ENCODE measurements at regions not wholly inside any gene's neighbourhood (a gene's known extent, or its start where the extent isn't known, plus 50 kb on each side); places are given as distances from the start of the nearest gene placed in this dataset.

DNA sequence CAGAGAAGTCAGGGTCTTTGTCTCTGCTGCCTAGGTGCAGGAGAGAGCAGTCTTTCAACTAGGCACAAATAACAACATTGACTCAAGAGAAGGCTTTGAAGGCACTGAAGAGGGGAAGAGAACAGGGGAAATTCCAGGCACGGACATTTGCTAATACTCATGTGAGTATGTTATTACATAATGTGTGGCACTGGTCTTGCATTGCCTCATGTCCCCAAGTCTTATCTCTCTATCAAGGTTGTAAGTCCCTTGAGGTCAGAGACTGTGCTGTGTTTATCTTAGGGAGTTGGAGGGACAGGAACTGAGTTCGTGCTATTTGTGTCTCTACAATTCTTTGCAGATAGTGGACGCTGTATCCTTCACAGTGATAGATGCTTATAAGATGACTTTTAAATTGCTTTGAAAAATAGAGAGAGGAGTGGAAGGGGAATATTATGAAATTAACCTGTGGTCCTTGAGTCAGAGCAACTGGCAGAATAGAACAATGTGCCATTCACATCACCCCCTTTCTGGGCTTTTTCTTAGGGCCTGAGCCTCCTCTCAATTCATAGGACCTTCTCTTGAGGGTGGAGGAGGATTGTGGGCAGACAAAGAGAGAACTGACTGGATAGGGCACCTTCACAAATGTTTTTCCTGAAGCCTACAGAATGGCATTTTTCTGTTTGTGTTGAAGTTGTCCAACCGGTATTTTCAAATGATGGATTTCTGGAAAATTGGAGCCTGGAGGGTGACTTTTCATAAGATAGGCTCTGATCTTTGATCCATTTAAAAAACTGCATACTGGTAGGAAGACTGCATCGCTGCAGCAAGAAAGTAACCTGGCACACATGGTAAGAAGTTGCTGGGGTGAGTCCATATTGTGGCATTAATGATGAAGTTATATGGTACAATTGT, 96.6 kb upstream of the CXCR4 start:
- intact Hi-C loops (cut with micrococcal nuclease): loop anchor here (5.0 kb wide), 2 partner anchors 77 to 97 kb away; partner anchors contain the start of gene CXCR4
- Mint-ChIP-seq H3K4me3 (no peak overlapping the region), H3K36me3 (no peaks in the 10 kb centered on the region), H3K27me3 (ENCODE audit: low read depth in 2 of 2) (peaks cover 6 to 28% of the 10 kb centered on the region in 2 donors), H3K9me3 (no peaks in the 10 kb centered on the region), H3K27ac (peak overlapping the region; percentile 1 to 83), H3K4me1 (peaks cover 31 to 40% of the 10 kb centered on the region in 2 donors)
- TF ChIP-seq, protein P1, sequence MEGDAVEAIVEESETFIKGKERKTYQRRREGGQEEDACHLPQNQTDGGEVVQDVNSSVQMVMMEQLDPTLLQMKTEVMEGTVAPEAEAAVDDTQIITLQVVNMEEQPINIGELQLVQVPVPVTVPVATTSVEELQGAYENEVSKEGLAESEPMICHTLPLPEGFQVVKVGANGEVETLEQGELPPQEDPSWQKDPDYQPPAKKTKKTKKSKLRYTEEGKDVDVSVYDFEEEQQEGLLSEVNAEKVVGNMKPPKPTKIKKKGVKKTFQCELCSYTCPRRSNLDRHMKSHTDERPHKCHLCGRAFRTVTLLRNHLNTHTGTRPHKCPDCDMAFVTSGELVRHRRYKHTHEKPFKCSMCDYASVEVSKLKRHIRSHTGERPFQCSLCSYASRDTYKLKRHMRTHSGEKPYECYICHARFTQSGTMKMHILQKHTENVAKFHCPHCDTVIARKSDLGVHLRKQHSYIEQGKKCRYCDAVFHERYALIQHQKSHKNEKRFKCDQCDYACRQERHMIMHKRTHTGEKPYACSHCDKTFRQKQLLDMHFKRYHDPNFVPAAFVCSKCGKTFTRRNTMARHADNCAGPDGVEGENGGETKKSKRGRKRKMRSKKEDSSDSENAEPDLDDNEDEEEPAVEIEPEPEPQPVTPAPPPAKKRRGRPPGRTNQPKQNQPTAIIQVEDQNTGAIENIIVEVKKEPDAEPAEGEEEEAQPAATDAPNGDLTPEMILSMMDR (IDR thresholded peaks at IDR 0.05): no peak
- H3K9me3 ChIP-seq (ENCODE audit: control insufficient read depth, insufficient read depth, low read length): no peaks in the 10 kb centered on the region
- H3K4me1 ChIP-seq (ENCODE audit: control insufficient read depth, insufficient read depth, low read length): peaks cover 39% of the 10 kb centered on the region
- ATAC-seq: peak; percentile 33 to 74 (median 57)
- WGBS (ENCODE audit: insufficient coverage): 75% methylated on average over 5 of the region's 5 CpGs
- H3K4me3 ChIP-seq (ENCODE audit: low read length): no peak overlapping the region
- no peak overlapping the region for H3K27ac ChIP-seq (ENCODE audit: low read length)
- no peaks in the 10 kb centered on the region for H3K27me3 ChIP-seq (ENCODE audit: control insufficient read depth, insufficient read depth, low read length)
- H3K36me3 ChIP-seq (ENCODE audit: control insufficient read depth, insufficient read depth, low read length): no peaks in the 10 kb centered on the region
- peak in 1 of 2 donors; percentile 47 for DNase-seq

DNA sequence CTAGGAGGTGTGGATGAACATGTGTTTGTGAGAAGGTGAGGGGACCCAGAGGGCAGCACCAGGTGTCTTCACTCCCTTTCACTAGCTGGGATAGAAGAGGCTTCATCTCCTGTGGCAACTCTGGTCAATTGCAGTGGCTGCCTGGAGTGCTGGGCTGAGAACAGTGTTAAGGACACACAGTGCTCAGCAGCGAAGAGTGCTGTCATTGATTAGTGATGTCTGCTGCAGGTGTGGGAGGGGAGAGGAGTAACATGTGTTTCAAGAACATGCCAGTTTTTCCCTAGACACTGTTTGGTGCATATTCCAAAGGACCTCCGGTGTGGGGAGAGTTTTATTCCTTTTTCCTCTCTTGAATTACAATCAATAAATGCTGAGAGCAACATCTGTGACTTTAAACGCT, 95.9 kb upstream of the CXCR4 start:
- H3K4me3 Mint-ChIP-seq: no peak overlapping the region
- Histone ChIP-seq H3K4me1 (ENCODE audit: control insufficient read depth, insufficient read depth, low read length) (peaks cover 39% of the 10 kb centered on the region), H3K4me3 (ENCODE audit: low read length) (no peak overlapping the region), H3K9me3 (ENCODE audit: control insufficient read depth, insufficient read depth, low read length) (no peaks in the 10 kb centered on the region), H3K36me3 (ENCODE audit: control insufficient read depth, insufficient read depth, low read length) (no peaks in the 10 kb centered on the region), H3K27me3 (ENCODE audit: control insufficient read depth, insufficient read depth, low read length) (no peaks in the 10 kb centered on the region), H3K27ac (ENCODE audit: low read length) (no peak overlapping the region)
- peak overlapping the region; percentile 83 for H3K27ac Mint-ChIP-seq
- 95% methylated on average over 3 of the region's 3 CpGs for WGBS (ENCODE audit: insufficient coverage)
- intact Hi-C loops (cut with micrococcal nuclease): loop anchor here (2.0 to 5.0 kb wide), 4 partner anchors 13 to 97 kb away; partner anchors contain the start of gene CXCR4
- H3K36me3 Mint-ChIP-seq: no peaks in the 10 kb centered on the region
- H3K27me3 Mint-ChIP-seq (ENCODE audit: low read depth in 2 of 2): peaks cover 6 to 28% of the 10 kb centered on the region in 2 donors
- TF ChIP-seq, protein P1 (IDR thresholded peaks at IDR 0.05): no peak
- no peak for ATAC-seq
- no peak for DNase-seq
- H3K9me3 Mint-ChIP-seq: no peaks in the 10 kb centered on the region
- peaks cover 31 to 40% of the 10 kb centered on the region in 2 donors for H3K4me1 Mint-ChIP-seq

DNA sequence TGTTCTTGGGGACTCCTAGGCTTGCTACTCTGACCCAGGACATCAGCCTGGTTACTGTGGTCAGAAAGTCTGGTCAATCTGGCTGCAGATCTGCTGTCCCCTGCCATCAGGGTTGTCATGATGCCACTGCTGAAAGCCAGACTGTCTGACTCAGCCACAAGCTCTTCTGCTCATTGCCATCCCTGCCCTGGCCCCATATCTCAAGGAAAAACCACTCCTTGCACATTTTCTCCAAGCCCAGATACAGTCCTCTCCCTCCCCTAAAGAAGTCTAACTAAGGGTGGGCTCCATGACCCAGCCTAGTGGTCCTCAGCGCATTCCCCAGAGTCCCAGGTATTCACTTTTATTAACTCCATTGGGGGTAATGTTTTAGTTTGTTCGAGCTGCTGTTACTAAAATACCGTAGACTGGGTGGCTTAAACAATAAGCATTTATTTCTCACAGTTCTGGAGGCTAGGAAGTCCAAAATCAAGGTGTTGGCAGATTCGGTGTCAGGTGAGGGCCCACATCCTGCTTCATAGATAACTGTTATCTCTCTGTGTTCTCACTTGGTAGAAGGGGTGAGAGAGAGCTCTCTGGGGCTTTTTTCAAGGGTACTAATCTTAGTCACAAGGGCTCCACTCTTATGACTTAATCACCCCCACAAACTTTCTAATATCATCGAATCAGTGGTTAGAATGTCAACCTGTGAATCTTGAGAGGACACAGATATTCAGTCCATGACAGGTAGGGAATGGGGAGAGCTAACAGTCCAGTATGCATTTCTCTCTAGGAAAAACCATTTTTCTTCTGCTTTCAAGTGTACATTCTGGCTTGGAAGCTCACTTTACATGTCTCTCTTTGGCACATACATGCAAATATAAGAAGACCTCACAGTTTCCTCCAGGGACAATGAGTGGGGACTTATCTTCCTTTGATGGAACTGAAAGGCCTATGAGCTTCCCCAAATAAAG, 94.8 kb upstream of the CXCR4 start:
- ATAC-seq (peak; percentile 66 to 86 (median 79)), DNase-seq (peak; percentile 23 to 71)
- no peak overlapping the region for H3K4me3 ChIP-seq (ENCODE audit: low read length)
- Mint-ChIP-seq H3K27me3 (ENCODE audit: low read depth in 2 of 2) (peaks cover 3 to 17% of the 10 kb centered on the region in 2 donors), H3K4me3 (peak overlapping the region; percentile 41), H3K27ac (peak overlapping the region; percentile 83), H3K9me3 (no peaks in the 10 kb centered on the region), H3K4me1 (peaks cover 31 to 40% of the 10 kb centered on the region in 2 donors), H3K36me3 (no peaks in the 10 kb centered on the region)
- peak overlapping the region; percentile 58 for H3K27ac ChIP-seq (ENCODE audit: low read length)
- intact Hi-C loops (cut with micrococcal nuclease): loop anchor here (2.0 to 5.0 kb wide), 4 partner anchors 14 to 95 kb away; partner anchors contain the start of gene CXCR4
- peaks cover 42% of the 10 kb centered on the region for H3K4me1 ChIP-seq (ENCODE audit: control insufficient read depth, insufficient read depth, low read length)
- no peaks in the 10 kb centered on the region for H3K36me3 ChIP-seq (ENCODE audit: control insufficient read depth, insufficient read depth, low read length)
- H3K9me3 ChIP-seq (ENCODE audit: control insufficient read depth, insufficient read depth, low read length): no peaks in the 10 kb centered on the region
- no peaks in the 10 kb centered on the region for H3K27me3 ChIP-seq (ENCODE audit: control insufficient read depth, insufficient read depth, low read length)
- TF ChIP-seq, protein P1 (IDR thresholded peaks at IDR 0.05): no peak
- 35% methylated on average over 3 of the region's 5 CpGs for WGBS (ENCODE audit: insufficient coverage)
